Mononuclear cell (primary cell): ENCODE measurements at regions not wholly inside any gene's neighbourhood (a gene's known extent, or its start where the extent isn't known, plus 50 kb on each side); places are given as distances from the start of the nearest gene placed in this dataset.

Source experiments
- H3K27me3 ChIP-seq: 2 replicates; pipeline ENCODE4 v1.6.0; 2011; ENCODE audit warnings: low read length, control low read depth; ENCODE audit not compliant: insufficient read depth
- H3K4me1 ChIP-seq: 2 replicates; pipeline ENCODE4 v1.5.1; 2011; ENCODE audit warnings: mild to moderate bottlenecking, low read length, control low read depth; ENCODE audit not compliant: insufficient read depth
- H3K4me3 ChIP-seq: 2 replicates; pipeline ENCODE4 v1.5.1; 2011; ENCODE audit warnings: mild to moderate bottlenecking, low read length, moderate library complexity
- H3K9me3 ChIP-seq: 2 replicates; pipeline ENCODE4 v1.5.1; 2011; ENCODE audit warnings: low read depth, mild to moderate bottlenecking, control low read depth, low read length

DNA sequence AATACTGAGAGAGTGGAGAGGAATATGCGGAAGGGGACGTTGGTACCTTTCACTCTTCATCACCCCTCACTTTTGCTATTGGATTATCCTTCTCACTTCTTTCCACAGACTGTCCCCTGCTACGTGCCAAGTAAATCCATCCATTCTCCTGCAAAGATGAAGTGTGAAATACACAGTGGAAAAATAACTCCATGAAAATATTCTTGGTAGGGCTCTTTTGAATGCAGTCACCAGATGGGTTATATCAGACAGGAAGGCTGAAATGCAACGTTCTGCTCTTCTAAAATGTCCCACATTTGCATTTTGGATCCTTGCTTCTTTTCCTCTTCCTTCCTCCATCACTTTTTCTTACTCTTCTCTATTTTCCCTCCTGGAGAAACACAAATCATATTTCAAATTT, 510.3 kb upstream of the CLINT1 start:
- peaks cover 11% of the 10 kb centered on the region for H3K4me1 ChIP-seq

DNA sequence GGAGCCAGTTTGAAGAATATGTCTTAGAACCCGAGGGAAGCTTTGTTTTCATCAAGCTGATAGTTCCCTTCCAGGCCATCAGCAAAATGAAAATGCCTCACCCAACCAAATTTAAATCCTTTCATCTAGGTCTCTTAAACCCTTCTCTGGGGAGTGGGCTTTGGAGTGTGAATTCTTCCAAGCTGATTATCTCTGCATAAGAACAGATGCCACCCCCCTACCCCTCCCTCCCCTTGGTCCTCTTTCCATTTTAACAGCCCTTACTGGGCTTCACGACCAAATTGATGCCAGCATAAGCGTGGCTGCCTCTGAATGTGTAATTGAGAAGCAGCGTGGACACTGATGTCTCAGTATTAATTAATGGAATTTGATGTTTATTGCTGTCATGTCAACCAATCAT, 509.7 kb upstream of the CLINT1 start:
- no peaks in the 10 kb centered on the region for H3K9me3 ChIP-seq
- no peak overlapping the region for H3K4me3 ChIP-seq
- H3K27me3 ChIP-seq: peaks cover 9% of the 10 kb centered on the region
- peaks cover 5% of the 10 kb centered on the region for H3K4me1 ChIP-seq

More for the DNA sequence above, 510.3 kb upstream of the CLINT1 start:
- Histone ChIP-seq H3K4me3 (no peak overlapping the region), H3K27me3 (peaks cover 9% of the 10 kb centered on the region), H3K9me3 (no peaks in the 10 kb centered on the region)

DNA sequence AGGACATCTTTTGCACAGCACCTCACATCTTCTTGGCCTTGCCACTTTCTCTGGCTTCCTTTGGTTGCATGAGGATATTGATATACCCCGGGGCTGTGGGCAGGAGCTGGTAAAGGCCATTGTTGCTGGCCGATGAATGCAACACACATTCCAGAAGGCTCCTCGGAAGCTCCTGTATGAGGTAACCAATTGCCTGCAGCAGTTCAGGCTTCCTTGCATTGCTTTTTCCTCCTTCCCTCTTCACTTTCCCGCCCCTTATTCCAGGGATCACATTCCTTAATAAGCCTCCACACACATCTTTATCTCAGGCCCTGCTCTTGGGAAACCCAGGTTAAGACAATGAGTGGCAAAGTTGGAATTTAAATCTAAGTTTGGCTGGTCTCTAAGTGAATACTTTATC, 505.4 kb upstream of the CLINT1 start:
- no peaks in the 10 kb centered on the region for H3K9me3 ChIP-seq
- no peaks in the 10 kb centered on the region for H3K4me1 ChIP-seq
- peaks cover 4% of the 10 kb centered on the region for H3K27me3 ChIP-seq
- H3K4me3 ChIP-seq: no peak overlapping the region

DNA sequence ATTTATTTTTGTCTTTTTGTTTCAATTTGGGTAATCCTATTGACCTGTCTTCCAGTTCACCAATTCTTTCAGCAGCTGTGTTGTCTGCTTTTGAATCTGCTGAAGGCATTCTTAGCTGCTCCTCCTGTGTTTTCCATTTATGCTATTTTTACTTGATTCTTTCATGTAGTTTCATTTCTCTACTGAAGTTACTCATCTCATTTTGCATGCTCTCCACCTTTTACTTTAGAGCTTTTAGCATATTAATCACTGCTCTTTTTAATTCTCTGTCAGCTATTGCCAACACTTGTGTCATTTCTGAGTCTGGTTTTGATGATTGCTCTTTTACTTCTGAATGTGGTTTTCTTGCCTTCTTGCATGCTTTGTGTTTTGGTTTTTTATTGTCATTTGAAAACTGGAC, 496.0 kb upstream of the CLINT1 start:
- H3K4me3 ChIP-seq: no peak overlapping the region
- H3K4me1 ChIP-seq: no peaks in the 10 kb centered on the region
- no peaks in the 10 kb centered on the region for H3K27me3 ChIP-seq
- no peaks in the 10 kb centered on the region for H3K9me3 ChIP-seq

DNA sequence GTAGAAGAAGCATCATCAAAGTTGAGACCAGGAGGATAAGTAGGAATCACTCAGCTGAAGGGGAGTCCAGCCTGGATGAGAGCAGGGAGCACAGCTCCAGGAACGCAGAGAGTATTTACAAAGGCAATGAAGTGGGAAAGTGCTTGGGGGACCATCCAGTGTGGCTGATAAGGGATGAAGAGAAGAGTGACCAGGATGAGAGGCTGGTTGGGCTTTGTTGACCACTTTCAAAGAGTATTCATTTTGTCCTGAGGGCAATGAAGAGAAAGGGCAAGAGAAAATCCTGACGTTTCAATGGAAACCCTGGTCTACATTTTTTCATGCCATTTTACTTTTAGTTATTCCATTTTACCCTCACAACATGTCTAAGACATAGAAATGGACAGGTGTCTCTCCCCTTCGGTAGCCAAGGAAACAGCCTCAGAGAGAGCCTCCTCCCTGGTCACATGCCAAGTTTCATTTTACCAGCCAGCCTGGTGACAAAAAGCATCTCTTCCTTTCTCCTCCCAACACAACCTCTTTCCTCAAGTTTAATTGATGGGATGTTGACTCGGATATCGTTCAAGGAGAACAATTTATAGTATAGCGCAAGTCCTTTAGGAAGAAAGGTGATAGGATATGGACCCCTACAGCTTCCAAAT, 492.7 kb upstream of the CLINT1 start:
- no peak overlapping the region for H3K4me3 ChIP-seq
- no peaks in the 10 kb centered on the region for H3K9me3 ChIP-seq
- H3K4me1 ChIP-seq: no peaks in the 10 kb centered on the region
- H3K27me3 ChIP-seq: no peaks in the 10 kb centered on the region

DNA sequence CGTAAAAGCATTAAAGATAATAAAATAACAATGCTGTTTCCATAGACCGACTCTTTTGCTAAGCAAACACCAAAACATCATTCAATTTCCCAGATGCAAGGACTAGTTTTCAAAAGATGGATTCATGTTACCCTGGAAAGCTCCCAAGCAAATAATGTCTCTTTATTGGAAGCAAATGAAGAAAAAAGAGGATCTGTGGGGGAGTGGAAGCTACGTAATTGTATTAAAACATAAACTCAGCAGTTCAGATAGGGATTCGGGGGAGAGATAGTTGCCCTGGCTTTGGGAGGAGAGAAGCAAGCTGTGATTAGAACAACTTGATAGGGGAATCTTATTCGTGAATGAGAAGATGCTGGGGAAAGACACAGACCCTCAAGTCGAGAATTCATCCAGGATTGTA, 491.0 kb upstream of the CLINT1 start:
- Histone ChIP-seq H3K27me3 (no peaks in the 10 kb centered on the region), H3K4me3 (no peak overlapping the region), H3K9me3 (peaks cover 4% of the 10 kb centered on the region), H3K4me1 (no peaks in the 10 kb centered on the region)

DNA sequence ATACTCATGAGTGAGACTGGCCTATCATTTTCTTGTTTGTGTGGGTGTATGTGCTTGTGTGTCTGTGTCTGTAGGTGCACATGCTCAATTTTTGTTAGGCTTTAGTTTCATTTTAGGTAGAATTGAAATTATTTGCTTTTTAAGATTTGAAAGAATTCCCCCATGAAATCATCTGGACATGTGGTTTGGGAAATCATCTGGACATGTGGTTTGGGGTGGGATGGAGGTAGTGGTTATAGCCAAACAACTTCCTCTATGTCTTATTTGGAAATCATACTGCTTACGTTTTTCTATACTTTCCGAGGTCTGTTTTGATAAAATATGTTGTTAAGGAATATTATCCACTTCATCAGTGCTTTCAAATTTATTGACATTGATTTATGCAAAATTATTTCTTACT, 485.4 kb upstream of the CLINT1 start:
- Histone ChIP-seq H3K9me3 (peaks cover 4% of the 10 kb centered on the region), H3K4me1 (no peaks in the 10 kb centered on the region), H3K27me3 (no peaks in the 10 kb centered on the region), H3K4me3 (no peak overlapping the region)

DNA sequence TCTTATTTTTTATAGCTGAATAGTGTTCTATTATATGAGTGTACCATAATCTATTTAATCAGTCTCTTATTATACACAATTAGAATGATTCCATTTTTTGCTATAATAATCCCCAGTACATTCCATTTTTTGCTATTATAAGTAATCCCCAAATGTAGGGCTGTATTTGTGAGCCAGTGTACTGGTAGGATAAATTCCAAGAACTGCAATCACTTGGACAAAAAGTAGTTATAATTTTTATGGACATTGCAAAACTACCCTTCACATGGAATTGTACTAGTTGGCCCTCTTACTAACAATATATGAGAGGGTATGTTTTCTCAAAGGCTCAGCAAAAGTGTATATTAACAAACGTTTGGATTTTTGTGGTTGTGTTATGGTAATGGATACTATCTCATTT, 481.7 kb upstream of the CLINT1 start:
- no peaks in the 10 kb centered on the region for H3K4me1 ChIP-seq
- peaks cover 3% of the 10 kb centered on the region for H3K9me3 ChIP-seq
- H3K27me3 ChIP-seq: no peaks in the 10 kb centered on the region
- no peak overlapping the region for H3K4me3 ChIP-seq

DNA sequence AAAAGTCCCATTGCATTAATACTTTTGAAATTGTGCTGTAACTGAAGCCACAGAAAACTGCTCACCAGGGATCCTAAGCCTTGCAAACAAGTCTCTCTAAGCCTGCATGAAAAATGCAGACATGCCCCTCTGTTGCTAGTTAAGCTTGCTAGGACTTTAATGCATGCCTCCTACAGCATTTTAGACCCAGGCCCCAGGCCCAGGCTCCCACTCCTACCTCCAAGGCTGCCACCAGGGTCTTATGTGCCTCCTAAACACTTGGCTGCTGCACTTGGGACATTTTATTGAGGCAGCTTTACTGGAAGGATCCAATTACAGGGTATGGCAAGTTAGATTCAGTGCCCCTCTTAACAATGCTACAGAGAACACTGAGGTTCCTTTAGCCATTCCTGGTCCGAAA, 467.3 kb upstream of the CLINT1 start:
- H3K27me3 ChIP-seq: no peaks in the 10 kb centered on the region
- no peaks in the 10 kb centered on the region for H3K4me1 ChIP-seq
- H3K9me3 ChIP-seq: peaks cover 13% of the 10 kb centered on the region
- H3K4me3 ChIP-seq: no peak overlapping the region

DNA sequence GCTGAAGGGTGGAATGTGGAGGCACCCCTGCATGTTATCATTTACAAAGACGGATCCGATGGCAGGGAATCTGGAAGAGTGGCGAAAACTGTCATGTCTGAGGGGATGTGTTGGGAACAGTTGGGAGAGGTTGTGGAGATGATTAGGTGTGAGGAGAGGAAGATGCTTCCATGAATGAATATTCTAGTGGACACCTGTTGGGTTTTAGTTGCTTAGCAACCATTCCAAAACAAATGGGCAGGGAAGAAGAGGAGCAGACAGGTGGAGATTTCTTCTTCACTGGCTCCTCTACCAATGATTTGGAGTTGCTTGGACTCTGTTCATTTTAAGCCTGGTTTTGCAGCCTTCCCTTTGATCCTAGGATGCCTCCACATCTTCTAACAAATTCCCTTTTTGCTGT, 465.3 kb upstream of the CLINT1 start:
- H3K27me3 ChIP-seq: no peaks in the 10 kb centered on the region
- no peaks in the 10 kb centered on the region for H3K9me3 ChIP-seq
- H3K4me1 ChIP-seq: no peaks in the 10 kb centered on the region
- no peak overlapping the region for H3K4me3 ChIP-seq

DNA sequence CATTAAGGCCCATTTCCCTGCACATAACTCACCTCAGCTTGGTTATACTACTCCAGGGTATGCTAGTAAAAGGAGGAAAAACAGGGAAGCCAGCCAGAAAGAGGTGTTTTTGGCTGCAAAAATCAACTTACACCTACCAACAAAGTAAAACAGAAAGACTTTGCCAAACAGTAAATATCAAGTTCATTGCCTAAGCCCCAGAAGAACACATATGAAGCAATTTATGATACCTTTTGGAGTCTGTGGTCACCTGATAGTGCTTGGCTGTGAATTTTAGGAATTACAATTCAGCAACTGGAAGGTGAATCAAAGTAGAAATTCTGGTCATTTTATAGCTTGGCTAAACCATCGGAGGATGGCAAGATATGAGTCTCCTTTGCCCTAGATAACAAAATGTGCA, 463.7 kb upstream of the CLINT1 start:
- H3K4me3 ChIP-seq: no peak overlapping the region
- H3K9me3 ChIP-seq: no peaks in the 10 kb centered on the region
- no peaks in the 10 kb centered on the region for H3K4me1 ChIP-seq
- no peaks in the 10 kb centered on the region for H3K27me3 ChIP-seq

DNA sequence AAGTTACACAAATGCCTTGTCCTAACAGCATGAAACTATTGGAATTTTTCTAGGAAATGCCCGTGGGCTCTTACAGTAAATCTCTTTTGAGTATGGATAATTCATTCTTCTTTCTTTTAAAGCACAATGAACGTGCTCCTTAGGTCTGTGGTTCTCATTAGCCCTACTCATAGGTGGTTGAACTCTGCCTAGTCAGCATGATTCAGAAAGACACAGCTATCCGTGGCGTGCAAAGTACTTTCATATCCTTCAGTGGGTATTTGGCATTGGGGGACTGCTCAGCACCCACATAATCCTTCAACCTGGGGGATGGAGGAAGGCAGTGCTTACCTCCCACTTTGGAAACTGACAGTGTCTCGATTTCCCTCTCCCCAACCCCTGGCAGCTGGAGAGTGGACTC, 462.0 kb upstream of the CLINT1 start:
- H3K27me3 ChIP-seq: no peaks in the 10 kb centered on the region
- H3K4me3 ChIP-seq: no peak overlapping the region
- no peaks in the 10 kb centered on the region for H3K4me1 ChIP-seq
- no peaks in the 10 kb centered on the region for H3K9me3 ChIP-seq

DNA sequence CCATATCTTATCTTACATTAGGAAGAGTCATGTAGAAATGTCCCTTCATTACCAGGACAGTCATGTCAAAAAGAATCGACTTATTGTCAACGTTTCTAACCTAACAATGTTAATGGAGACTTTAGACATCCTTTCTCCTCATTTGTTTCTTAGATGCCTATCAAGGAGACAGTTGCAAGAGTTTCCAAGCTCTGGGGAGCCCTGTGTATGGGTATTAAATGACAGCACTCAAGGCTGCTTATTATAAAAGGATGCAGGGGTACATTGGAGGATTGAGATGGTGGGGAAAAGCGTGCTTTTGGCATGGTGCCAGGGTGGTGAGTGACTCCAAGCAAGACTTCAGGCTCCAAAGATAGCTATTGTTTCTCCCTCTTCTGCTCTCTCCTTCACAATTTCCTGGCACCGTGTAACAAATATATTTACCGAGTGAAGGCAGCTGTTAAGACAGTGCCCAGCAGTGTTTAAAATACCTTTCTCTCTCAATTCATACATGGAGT, 461.3 kb upstream of the CLINT1 start:
- no peaks in the 10 kb centered on the region for H3K4me1 ChIP-seq
- H3K27me3 ChIP-seq: no peaks in the 10 kb centered on the region
- no peak overlapping the region for H3K4me3 ChIP-seq
- H3K9me3 ChIP-seq: no peaks in the 10 kb centered on the region

DNA sequence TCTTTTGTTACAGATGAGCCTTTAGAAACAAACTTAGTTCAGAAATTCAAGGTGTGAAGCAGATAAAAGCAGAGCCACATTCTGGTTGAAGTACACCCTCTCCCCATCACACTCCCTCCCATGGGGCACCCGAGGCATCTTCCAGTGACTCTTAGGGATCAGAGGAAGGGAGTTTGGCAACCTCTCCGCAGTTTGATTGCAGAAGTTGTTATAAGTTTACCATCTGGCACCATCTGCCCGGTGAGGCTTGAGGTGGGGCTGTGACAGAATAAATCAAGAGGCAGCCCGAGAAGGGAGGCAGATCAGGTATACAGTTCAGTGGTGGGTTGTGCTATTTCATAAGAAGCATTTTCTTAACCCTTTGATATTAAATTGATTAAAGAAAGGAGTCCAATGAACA, 458.6 kb upstream of the CLINT1 start:
- no peak overlapping the region for H3K4me3 ChIP-seq
- no peaks in the 10 kb centered on the region for H3K4me1 ChIP-seq
- no peaks in the 10 kb centered on the region for H3K9me3 ChIP-seq
- no peaks in the 10 kb centered on the region for H3K27me3 ChIP-seq

DNA sequence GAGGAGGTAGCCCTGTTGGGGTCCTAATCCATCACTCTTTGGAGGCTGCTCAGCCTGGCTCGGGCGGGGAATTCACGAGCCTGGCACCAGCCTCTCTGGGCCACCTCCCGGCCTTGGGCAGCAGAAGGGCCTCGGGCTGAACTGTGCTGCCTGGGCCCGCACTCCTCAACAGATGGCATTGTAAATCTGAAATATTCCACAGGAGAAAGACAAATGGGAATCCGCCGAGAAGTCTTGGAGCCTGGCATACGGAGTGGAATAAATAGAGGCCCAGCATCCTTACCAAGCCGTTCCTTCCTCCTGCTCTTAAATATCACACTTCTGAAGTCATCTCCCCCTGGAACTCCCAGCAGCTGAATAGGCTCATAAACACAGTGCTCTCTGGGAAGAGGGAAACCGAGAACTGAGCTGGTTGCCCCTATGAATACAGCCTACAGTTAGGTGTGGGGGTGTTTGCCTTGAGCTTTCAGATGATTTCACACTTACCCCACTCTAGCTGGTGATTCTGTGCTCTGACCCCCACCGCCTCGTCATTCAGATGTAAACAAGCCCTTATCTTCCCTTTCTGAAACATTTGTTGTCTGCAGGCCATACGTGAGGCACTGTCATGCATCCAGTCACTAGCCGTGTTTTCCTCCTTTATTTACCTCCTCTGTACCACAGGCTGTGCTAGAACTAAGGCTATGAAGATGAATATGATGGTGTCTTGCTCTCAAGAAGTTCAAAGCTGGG, 455.0 kb upstream of the CLINT1 start:
- H3K27me3 ChIP-seq: no peaks in the 10 kb centered on the region
- no peaks in the 10 kb centered on the region for H3K4me1 ChIP-seq

More for the DNA sequence above, 455.0 kb upstream of the CLINT1 start:
- Histone ChIP-seq H3K9me3 (no peaks in the 10 kb centered on the region), H3K4me3 (no peak overlapping the region)
